ENCODE measurements at regions not wholly inside any gene's neighbourhood (a gene's known extent, or its start where the extent isn't known, plus 50 kb on each side); places are given as distances from the start of the nearest gene placed in this dataset.

- no peak for TF ChIP-seq CTCF (IDR thresholded peaks at IDR 0.05)
- TF ChIP-seq EP300 (IDR thresholded peaks at IDR 0.05), result no peak
Measured at GRCh38 chrX:148363471-148364235, 136.8 kb upstream of the AFF2 start.
